ENCODE measurements at regions not wholly inside any gene's neighbourhood (a gene's known extent, or its start where the extent isn't known, plus 50 kb on each side); places are given as distances from the start of the nearest gene placed in this dataset.

DNA sequence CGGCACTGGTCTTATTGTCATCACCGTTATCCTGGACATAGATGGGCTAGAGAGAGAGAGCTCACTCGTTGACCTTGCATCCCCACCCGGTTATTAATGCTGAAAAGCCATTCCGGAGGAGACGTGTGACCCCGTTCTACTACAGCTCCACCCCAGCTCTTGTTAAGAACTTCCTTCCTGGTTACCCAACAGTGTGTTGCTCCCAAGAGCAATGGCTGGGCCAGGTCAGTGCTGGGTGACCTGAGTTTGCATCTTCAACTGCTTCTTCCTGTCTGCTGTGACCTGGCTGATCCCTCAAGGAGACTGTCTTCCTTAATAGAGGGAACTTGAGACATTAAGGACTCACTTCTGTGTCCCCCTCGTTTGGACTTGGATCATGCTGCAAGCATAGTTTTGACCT lies 96.1 kb upstream of the SDK2 start:
- Histone ChIP-seq H3K4me3 (ENCODE audit: low read length) (no peak overlapping the region), H3K36me3 (ENCODE audit: insufficient read depth, low read length) (no peaks in the 10 kb centered on the region), H3K9ac (ENCODE audit: low read depth, low read length) (no peak overlapping the region), H3K27ac (ENCODE audit: low read depth, low read length) (no peak overlapping the region), H3K27me3 (ENCODE audit: insufficient read depth, low read length) (0 out of 2 replicates have a peak, but pooled peaks cover 2% of the 10 kb centered on the region), H3K9me3 (ENCODE audit: insufficient read depth, low read depth, low read length) (no peaks in the 10 kb centered on the region), H3K4me1 (ENCODE audit: insufficient read depth, low read length) (peaks cover 9% of the 10 kb centered on the region; the same call in 1 of the 2 replicates)
- 91% methylated on average over 8 of the region's 8 CpGs for WGBS

DNA sequence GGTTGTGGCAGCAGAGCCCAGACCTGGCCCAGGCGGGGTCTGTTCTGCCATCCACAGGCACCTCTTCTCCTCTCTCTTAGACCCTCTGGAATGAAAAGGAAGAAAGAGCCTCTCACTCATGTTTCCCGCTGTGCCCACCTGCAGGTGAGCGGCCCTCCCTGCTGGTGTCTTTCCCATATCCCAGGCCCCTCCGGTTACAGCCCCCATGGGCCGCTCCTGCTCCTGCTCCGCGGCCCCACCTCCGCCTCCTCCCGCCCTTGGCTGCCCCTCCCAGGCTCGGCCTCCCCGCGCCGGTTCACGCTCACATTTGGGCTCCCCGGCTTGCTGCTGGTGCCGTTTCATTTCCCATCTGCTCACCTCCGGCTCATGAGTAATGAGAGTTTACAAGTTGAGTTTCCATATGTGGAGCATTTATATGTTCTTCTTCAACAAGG lies 98.7 kb upstream of the SDK2 start:
- Histone ChIP-seq H3K4me1 (ENCODE audit: insufficient read depth, low read length) (0 out of 2 replicates have a peak, but pooled peaks cover 6% of the 10 kb centered on the region), H3K27me3 (ENCODE audit: insufficient read depth, low read length) (0 out of 2 replicates have a peak, but pooled peaks cover 2% of the 10 kb centered on the region), H3K27ac (ENCODE audit: low read depth, low read length) (no peak overlapping the region), H3K36me3 (ENCODE audit: insufficient read depth, low read length) (no peaks in the 10 kb centered on the region), H3K9ac (ENCODE audit: low read depth, low read length) (no peak overlapping the region), H3K4me3 (ENCODE audit: low read length) (no peak overlapping the region), H3K9me3 (ENCODE audit: insufficient read depth, low read depth, low read length) (no peaks in the 10 kb centered on the region)
- WGBS = 29% methylated on average over 17 of the region's 17 CpGs

DNA sequence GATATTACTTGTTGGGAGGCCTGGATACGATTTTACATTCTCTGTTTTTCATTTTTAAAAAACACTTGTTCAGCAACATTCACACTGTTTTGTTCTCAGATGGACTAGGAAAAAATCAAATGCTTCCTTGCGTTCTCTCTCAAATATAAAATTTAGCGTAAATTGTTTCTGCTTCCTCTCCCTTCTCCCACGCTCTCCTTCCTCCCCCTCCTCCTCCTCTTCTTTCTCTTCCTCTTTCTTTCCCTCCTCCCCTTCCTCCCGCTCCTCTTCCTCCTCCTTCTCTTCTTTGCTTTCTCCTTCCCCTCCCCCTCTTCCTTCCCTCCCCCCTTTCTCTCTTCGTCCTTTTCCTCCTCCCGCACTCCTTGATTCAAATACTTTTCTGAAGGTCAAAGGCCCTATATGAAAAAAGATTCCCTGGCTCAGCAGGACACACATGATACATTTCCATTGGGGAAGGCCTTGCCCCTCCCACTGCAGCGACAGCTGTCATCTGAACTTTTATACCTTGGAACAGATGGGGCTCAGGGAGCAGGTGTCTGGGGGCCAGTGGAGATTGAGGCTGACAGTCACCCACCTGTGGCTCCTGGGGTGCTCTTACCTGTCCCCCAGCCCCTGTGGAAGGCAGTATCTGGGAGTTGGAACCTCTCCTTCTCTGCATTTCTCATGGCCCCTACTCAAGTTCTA lies 99.4 kb upstream of the SDK2 start:
- H3K9ac ChIP-seq (ENCODE audit: low read depth, low read length) = no peak overlapping the region
- no peaks in the 10 kb centered on the region for H3K9me3 ChIP-seq (ENCODE audit: insufficient read depth, low read depth, low read length)
- H3K4me1 ChIP-seq (ENCODE audit: insufficient read depth, low read length) = 0 out of 2 replicates have a peak, but pooled peaks cover 6% of the 10 kb centered on the region
- no peaks in the 10 kb centered on the region for H3K36me3 ChIP-seq (ENCODE audit: insufficient read depth, low read length)
- H3K27ac ChIP-seq (ENCODE audit: low read depth, low read length) = no peak overlapping the region
- WGBS = 60% methylated on average over 8 of the region's 8 CpGs
- H3K4me3 ChIP-seq (ENCODE audit: low read length) = no peak overlapping the region
- H3K27me3 ChIP-seq (ENCODE audit: insufficient read depth, low read length) = 0 out of 2 replicates have a peak, but pooled peaks cover 2% of the 10 kb centered on the region

DNA sequence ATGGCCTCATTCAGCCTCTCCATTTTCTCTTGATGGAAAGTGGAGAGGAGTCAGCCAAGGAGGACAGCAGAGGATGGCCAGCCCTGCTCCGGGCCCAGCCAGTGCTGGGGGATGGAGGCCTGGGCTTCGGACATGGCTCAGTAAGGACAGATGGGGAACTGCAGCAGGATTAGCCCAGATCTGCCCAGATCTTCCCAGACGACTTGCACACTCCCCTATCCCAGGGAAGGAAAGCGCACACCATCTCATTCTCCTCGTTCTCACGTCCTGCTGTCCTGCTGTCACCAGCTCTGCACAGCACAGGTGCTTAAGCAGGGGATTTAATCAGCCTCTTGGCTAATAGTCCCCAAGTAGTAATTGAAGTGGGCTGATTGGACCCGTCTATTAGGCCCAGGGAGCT lies 100.2 kb upstream of the SDK2 start:
- no peak overlapping the region for H3K9ac ChIP-seq (ENCODE audit: low read depth, low read length)
- H3K27me3 ChIP-seq (ENCODE audit: insufficient read depth, low read length) = 0 out of 2 replicates have a peak, but pooled peaks cover 2% of the 10 kb centered on the region
- H3K4me3 ChIP-seq (ENCODE audit: low read length) = no peak overlapping the region
- no peak overlapping the region for H3K27ac ChIP-seq (ENCODE audit: low read depth, low read length)
- 82% methylated on average over 7 of the region's 7 CpGs for WGBS
- no peaks in the 10 kb centered on the region for H3K36me3 ChIP-seq (ENCODE audit: insufficient read depth, low read length)
- 0 out of 2 replicates have a peak, but pooled peaks cover 6% of the 10 kb centered on the region for H3K4me1 ChIP-seq (ENCODE audit: insufficient read depth, low read length)
- no peaks in the 10 kb centered on the region for H3K9me3 ChIP-seq (ENCODE audit: insufficient read depth, low read depth, low read length)

DNA sequence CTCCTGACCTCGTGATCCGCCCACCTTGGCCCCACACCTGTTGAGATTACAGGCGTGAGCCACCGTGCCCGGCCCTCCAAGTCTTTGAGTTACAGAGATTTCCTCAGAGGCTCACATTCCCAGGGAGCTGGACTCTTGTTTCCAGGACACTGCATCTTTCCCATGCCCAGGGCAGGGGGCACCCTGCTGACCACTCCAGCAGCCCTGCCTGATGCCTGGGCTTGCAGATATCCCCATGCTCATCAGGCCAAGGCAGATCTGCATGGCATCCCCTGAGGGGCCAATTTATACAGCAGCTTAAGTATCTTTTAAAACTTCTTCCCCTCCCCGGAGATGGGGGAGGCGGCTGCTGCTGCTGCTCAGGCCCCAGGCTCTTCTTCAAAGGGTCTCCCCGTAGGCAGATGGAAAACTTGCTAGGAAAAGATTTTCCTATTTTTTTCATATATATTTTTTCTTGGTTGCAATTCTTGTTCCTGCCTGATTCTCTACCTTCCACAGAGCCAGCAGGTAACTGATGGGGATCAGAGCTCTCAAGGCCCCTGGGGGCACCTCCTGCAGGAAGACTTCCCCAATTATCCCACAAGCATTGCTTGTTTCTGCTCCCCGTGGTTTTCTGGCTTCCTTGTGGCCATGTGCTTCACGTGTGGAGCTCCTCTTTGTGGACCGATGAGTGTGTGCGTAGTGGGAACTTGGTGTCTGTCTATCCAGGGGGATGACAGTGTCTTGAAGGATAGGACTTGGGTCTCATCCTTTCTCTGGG lies 102.2 kb upstream of the SDK2 start:
- Histone ChIP-seq H3K27ac (ENCODE audit: low read depth, low read length) (no peak overlapping the region), H3K36me3 (ENCODE audit: insufficient read depth, low read length) (no peaks in the 10 kb centered on the region), H3K4me3 (ENCODE audit: low read length) (no peak overlapping the region), H3K4me1 (ENCODE audit: insufficient read depth, low read length) (0 out of 2 replicates have a peak, but pooled peaks cover 6% of the 10 kb centered on the region), H3K27me3 (ENCODE audit: insufficient read depth, low read length) (0 out of 2 replicates have a peak, but pooled peaks cover 2% of the 10 kb centered on the region), H3K9me3 (ENCODE audit: insufficient read depth, low read depth, low read length) (no peaks in the 10 kb centered on the region), H3K9ac (ENCODE audit: low read depth, low read length) (no peak overlapping the region)
- 82% methylated on average over 11 of the region's 12 CpGs for WGBS

DNA sequence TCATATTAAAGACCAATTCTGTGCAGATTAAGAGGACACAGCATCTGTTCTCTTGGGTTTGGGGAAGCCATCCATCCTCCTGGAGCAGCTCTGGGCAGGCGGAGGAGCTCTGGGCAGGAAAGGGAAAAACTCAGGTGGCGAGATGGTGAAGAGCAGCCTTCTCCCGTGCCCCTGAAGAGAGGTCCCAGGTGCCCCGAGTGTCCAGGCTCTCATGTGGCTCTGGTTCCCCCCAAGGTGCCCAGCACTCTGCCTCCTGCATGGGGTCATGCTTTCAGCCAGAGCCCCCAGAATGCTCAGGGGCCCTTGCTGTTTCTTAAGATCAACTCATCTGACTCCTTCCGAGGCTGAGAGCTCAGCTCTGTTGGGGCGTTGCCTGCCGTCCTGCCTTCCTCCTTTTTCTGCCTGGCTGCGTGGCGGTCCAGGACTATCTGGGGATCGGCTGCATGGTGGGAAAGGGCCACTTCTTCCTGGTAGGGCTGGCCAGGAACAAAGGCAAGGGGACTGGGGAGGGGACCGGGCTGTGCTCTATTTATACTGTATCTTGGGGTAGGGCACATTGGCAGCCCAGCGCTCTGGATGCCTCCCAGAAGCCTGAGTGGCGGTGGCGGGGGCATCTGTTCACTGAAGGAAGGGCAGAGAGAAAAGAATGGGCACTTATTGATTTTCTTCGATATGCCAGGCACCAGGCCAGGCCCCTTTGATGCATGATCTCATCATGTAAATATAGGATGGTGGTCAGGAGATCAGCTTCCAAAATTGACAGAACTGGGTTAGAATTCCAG lies 103.2 kb upstream of the SDK2 start:
- WGBS = 91% methylated on average over 15 of the region's 15 CpGs
- Histone ChIP-seq H3K27me3 (ENCODE audit: insufficient read depth, low read length) (0 out of 2 replicates have a peak, but pooled peaks cover 2% of the 10 kb centered on the region), H3K9me3 (ENCODE audit: insufficient read depth, low read depth, low read length) (no peaks in the 10 kb centered on the region), H3K4me1 (ENCODE audit: insufficient read depth, low read length) (0 out of 2 replicates have a peak, but pooled peaks cover 6% of the 10 kb centered on the region), H3K9ac (ENCODE audit: low read depth, low read length) (no peak overlapping the region), H3K4me3 (ENCODE audit: low read length) (no peak overlapping the region), H3K27ac (ENCODE audit: low read depth, low read length) (no peak overlapping the region), H3K36me3 (ENCODE audit: insufficient read depth, low read length) (no peaks in the 10 kb centered on the region)

DNA sequence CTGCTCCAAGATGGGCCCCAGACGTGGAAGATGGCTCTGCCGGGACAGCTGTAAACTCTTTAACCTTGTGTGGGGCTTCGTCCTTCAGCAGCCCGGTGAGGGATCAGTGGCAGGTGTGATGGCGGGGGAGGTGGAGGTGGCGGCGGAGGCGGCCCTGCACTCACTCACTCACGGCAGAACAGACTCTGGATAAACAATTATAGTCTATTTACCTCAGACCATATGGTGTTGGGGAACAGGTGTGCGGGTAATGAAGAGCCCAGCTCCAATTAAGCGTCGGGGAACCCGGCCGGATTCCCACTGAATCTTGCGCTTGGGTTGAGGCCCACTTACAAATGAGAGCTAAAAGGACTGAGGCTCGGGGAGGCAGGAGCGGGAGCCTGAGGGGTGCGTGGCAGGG lies 104.3 kb upstream of the SDK2 start:
- H3K36me3 ChIP-seq (ENCODE audit: insufficient read depth, low read length) = no peaks in the 10 kb centered on the region
- H3K27me3 ChIP-seq (ENCODE audit: insufficient read depth, low read length) = no peaks in the 10 kb centered on the region
- no peaks in the 10 kb centered on the region; the same call in 1 of the 2 replicates for H3K4me1 ChIP-seq (ENCODE audit: insufficient read depth, low read length)
- no peaks in the 10 kb centered on the region for H3K9me3 ChIP-seq (ENCODE audit: insufficient read depth, low read depth, low read length)
- H3K9ac ChIP-seq (ENCODE audit: low read depth, low read length) = no peak overlapping the region
- no peak overlapping the region for H3K27ac ChIP-seq (ENCODE audit: low read depth, low read length)
- no peak overlapping the region for H3K4me3 ChIP-seq (ENCODE audit: low read length)
- 92% methylated on average over 14 of the region's 18 CpGs for WGBS

DNA sequence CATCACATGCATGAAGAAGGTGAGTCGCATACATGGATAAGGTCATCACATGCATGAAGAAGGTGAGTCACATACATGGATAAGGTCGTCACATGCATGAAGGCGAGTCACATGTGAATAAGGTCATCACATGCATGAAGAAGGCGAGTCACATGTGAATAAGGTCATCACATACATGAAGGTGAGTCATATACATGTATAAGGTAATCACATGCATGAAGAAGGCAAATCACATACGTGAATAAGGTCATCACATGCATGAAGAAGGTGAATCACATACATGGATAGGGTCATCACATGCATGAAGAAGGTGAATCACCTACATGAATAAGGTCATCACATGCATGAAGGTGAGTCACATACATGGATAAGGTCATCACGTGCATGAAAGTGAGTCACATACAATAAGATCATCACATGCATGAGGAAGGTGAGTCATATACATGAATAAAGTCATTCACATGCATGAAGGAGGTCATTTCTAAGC lies 105.1 kb upstream of the SDK2 start:
- H3K36me3 ChIP-seq (ENCODE audit: insufficient read depth, low read length) = no peaks in the 10 kb centered on the region
- no peaks in the 10 kb centered on the region for H3K27me3 ChIP-seq (ENCODE audit: insufficient read depth, low read length)
- H3K9me3 ChIP-seq (ENCODE audit: insufficient read depth, low read depth, low read length) = no peaks in the 10 kb centered on the region
- 90% methylated on average over 6 of the region's 6 CpGs for WGBS
- H3K4me3 ChIP-seq (ENCODE audit: low read length) = no peak overlapping the region
- H3K4me1 ChIP-seq (ENCODE audit: insufficient read depth, low read length) = no peaks in the 10 kb centered on the region; the same call in 1 of the 2 replicates
- no peak overlapping the region for H3K27ac ChIP-seq (ENCODE audit: low read depth, low read length)
- no peak overlapping the region for H3K9ac ChIP-seq (ENCODE audit: low read depth, low read length)

DNA sequence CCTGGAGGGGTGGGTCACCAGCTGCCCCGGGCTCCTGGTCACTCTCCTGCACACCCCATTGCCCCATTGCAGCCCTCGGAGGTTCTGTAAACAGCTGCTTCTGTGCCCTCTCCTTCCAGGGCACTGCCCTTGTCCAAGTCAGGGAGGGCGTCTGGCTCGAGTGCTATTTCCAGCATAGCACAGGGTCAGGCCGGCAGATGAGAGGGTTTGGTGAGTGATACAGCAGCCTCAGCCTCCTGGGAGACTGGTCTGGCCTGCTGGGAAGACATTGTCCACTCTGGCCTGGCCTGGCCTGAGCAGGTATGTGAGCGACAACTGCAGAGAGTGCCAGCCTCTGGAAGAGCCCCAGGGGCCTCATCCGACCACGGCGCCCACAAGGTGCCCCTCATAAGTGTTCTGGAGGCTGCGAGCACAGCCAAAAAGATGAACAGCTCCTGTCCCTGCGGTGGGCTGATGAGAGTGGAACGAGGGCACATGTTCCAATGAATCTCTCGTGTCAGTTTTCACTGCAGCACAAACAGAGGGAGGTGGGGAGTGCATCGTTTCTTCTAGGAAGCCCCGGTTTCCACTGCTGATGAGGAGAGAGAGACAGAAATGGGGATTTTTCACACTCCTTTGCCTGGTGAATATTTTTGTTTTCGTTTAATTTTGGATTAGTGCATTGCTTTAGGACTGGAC lies 105.8 kb upstream of the SDK2 start:
- Histone ChIP-seq H3K27ac (ENCODE audit: low read depth, low read length) (no peak overlapping the region), H3K4me3 (ENCODE audit: low read length) (no peak overlapping the region), H3K4me1 (ENCODE audit: insufficient read depth, low read length) (no peaks in the 10 kb centered on the region; the same call in 1 of the 2 replicates), H3K9ac (ENCODE audit: low read depth, low read length) (no peak overlapping the region), H3K27me3 (ENCODE audit: insufficient read depth, low read length) (no peaks in the 10 kb centered on the region), H3K9me3 (ENCODE audit: insufficient read depth, low read depth, low read length) (no peaks in the 10 kb centered on the region), H3K36me3 (ENCODE audit: insufficient read depth, low read length) (no peaks in the 10 kb centered on the region)
- WGBS = 92% methylated on average over 16 of the region's 16 CpGs

DNA sequence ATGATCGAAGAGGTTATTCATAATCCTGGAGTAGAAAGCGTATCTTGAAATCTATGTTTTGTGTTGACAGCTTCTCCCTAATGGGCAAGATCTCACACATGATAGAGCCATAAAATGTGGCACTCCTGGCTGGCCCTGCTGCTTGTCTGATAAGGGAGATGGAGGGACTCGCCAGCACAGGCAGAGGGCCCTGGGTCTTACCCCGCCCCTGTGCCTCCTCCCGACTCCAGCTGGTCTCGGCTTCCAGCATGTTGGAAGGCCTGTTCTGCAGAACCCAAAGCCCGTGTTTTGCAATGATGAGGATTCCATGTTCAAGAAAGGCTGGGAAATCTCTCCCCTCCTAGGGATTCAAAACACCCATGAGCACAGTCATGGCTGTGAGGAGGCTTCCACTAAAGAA lies 106.7 kb upstream of the SDK2 start:
- no peaks in the 10 kb centered on the region; the same call in 1 of the 2 replicates for H3K4me1 ChIP-seq (ENCODE audit: insufficient read depth, low read length)
- no peaks in the 10 kb centered on the region for H3K27me3 ChIP-seq (ENCODE audit: insufficient read depth, low read length)
- 78% methylated on average over 7 of the region's 7 CpGs for WGBS
- H3K4me3 ChIP-seq (ENCODE audit: low read length) = no peak overlapping the region
- H3K9ac ChIP-seq (ENCODE audit: low read depth, low read length) = no peak overlapping the region
- no peaks in the 10 kb centered on the region for H3K36me3 ChIP-seq (ENCODE audit: insufficient read depth, low read length)
- H3K9me3 ChIP-seq (ENCODE audit: insufficient read depth, low read depth, low read length) = no peaks in the 10 kb centered on the region
- H3K27ac ChIP-seq (ENCODE audit: low read depth, low read length) = no peak overlapping the region

Data from HUES64 (cell line).